HG02623 (cell line): ENCODE measurements at regions not wholly inside any gene's neighbourhood (a gene's known extent, or its start where the extent isn't known, plus 50 kb on each side); places are given as distances from the start of the nearest gene placed in this dataset.
"Not testable (repeated sequence)": the region's sequence is repeated elsewhere in the genome, so short reads cannot be mapped to it uniquely, and the experiment has no call there.

ENCODE experiments used
- ATAC-seq: cut with Tn5 transposase; IDR thresholded peaks from one replicate; pipeline ENCODE4 v1.9.1; 2021; ENCODE audit warnings: moderate library complexity; ENCODE audit not compliant: unreplicated experiment

GRCh38 chr6:114733596-114733995 is 390.8 kb upstream of the HS3ST5 start:
- no peak for ATAC-seq

GRCh38 chr6:114718716-114719270 is 376.0 kb upstream of the HS3ST5 start:
- no peak for ATAC-seq

DNA sequence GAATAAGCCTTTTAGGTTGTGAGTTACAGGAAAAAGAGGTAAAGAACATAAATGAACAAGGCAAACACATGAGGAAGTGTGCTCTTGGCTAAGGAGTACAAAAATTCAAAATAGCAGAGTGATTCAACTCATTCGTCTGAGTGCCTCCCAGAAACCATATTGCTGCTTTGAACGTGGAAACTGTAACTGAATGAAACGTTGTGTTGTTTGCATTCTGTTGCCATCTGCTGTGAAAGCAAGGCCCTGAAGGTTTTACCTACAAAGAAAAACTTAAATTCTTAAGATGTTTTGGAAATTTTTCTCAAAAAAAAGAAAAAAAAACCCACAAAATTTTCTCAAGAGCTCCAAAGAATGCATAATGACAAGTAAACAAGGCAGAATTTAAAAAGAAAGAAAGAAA is 375.4 kb upstream of the HS3ST5 start:
- no peak for ATAC-seq

DNA sequence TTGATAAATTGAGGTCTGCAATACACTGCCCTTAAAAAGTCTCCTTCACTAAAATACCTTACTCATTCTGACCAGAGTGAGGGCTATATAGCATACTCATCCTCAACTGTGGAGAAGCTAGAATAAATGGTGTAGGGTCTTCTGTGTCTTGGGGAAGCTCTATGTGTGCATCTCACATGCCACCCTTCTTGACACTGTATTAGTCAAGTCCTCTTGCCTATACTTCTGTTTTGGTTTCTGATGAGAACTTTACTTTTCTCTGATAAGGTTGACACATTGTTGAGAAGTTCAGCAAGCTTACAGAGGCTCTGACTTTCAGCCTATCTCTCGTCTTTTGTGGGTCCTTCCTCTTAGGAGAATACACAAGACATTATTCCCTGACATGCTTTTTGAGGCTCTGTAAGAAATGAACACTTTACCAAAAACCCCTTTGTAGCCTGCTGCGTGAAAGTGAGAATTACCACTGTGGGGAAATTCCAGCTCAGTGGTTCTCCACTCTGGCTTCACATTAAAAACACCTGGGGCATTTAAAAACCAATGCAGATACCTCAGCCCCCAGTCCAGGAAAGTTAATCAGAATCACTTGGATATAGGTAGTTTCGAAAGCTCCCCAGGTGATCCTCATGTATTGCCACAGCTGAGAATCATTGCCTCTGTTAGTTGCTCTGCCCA is 372.1 kb upstream of the HS3ST5 start:
- peak; percentile 60 for ATAC-seq

GRCh38 chr6:114713690-114714089 is 370.9 kb upstream of the HS3ST5 start:
- ATAC-seq: no peak

- ATAC-seq: no peak
These were observed 369.4 kb upstream of the HS3ST5 start for GRCh38 chr6:114712129-114712662.

DNA sequence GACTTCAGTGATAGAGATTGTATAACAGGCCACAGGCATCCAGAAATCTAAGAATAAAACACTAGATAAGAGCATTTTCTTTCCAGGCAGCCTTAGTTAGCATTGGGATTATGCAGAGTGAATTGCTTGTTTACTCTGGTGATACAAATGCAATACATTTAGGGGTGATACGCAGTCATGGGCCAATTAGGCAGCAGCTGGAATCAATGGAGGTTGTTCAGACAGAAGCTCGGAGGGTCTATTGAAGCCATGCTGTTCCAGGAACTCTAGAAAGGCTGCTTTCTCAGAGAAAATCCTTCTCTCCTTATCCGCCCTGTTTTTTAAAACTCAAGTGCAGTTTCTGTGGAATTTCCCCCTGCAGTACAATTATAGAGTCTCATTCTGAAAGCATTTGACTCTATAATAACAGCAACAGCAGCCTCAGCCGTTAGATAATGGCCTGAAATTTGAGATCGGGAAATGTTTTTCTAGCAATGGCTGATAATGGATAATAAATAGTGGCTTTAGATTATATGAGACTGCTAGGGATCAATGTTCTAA is 364.3 kb upstream of the HS3ST5 start:
- ATAC-seq: no peak

DNA sequence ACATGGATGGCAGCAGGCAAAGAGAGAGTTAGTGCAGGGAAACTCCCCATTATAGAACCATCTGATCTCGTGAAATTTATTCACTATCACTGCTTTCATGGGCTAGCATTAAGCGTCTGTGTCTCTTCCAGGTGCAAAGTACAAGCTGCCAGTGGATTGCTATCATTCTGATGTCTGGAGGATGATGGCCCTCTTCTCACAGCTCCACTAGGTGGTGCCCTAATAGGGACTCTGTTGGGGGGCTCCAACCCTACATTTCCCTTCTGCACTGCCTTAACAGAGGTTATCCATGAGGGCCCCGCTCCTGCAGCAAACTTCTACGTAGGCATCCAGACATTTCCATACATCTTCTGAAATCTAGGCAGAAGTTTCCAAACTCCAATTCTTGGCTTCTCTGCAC is 347.8 kb upstream of the HS3ST5 start:
- ATAC-seq: no peak

DNA sequence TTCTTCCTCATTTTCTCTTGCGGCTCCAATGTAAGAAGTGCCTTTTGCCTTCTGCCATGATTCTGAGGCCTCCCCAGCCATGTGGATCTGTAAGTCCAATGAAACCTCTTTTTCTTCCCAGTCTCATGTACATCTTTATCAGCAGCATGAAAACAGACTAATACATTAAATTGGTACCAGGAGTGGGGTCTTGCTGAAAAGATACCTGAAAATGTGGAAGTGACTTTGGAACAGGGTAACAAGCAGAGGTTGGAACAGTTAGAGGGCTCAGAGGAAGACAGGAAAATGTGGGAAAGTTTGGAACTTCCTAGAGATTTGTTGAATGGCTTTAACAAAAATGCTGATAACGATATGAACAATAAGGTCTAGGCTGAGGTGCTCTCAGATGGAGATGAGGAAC is 316.7 kb upstream of the HS3ST5 start:
- ATAC-seq: no peak

- ATAC-seq: no peak
These were observed 308.8 kb upstream of the HS3ST5 start for GRCh38 chr6:114651611-114652010.

DNA sequence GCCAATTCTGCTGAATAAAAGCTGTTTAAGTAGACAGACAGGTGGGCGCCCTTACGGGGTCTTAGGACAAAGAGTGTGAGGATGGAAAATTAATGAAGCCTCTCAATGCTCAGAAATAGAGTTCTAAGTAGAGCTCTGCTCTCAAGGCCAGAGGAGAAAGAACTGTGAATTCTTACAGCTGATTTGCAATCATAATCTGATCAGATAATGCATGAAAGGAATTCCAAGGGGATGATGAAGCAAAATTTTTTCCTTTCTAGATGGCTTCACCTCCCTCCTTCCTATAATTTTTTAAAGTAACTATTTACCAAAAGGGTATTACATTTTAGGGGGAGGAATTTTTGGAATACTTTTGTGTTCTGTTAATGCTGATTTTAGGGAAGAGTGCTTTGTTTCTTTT is 308.1 kb upstream of the HS3ST5 start:
- ATAC-seq: no peak

DNA sequence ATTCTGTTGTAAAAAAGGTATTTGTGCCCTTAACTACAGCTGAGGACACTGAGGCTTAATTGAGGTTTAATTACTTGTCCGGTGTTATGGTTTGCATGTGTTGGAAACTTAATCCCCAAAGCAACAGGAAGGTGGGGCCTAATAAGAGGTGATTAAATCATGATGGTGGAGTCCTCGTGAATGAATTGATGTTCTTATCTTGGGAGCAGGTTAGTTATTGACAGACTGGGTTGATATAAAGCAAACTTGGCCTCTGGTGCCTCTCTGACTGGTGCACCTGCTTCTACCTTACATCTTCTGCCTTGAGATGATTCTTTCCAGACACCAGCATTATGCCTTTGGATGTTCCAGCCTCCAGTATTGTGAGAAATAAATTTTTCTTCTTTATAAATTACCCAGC is 306.5 kb upstream of the HS3ST5 start:
- ATAC-seq: no peak

- ATAC-seq: no peak
These were observed 306.0 kb upstream of the HS3ST5 start for GRCh38 chr6:114648847-114649246.

GRCh38 chr6:114638341-114638740 is 295.5 kb upstream of the HS3ST5 start:
- no peak for ATAC-seq

GRCh38 chr6:114634016-114634415 is 291.2 kb upstream of the HS3ST5 start:
- ATAC-seq: no peak

DNA sequence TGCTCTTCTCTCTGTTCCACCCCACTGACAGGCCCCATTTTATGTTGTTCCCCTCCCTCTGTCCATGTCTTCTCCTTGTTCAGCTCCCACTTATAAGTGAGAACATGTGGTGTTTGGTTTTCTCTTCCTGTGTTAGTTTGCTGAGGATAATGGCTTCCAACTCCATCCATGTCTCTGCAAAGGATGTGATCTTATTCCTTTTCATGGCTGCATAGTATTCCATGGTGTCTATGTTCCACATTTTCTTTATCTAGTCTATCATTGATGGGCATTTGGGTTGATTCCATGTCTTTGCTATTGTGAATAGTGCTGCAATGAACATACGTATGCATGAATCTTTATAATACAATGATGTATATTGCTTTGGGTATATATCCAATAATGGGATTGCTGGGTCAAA is 283.4 kb upstream of the HS3ST5 start:
- not testable (repeated sequence) for ATAC-seq

DNA sequence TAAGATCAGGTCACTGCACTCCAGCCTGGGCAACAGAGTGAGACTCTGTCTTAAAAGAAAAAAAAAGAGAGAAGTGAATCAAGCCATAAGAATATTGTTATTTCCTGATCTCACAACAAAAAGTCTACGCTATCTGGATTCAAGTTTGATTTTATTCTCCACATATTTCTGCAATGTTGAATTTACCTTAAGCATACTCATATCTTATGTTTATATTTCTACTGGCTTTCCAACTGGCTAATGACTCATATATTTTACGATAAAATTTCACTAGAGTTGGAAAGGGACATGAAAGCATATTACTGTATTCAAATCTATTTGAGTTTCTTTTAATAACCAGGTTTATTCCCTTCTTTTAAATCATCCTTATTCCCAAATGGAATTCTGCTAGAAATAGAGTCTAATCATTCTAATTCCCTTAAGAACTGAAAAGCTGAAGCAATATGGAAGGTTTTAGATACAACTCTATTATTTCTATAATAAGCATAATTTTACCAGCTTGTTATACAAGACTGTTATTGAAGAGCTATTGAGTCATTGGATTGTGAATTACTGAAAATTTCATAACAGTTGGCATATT is 276.9 kb upstream of the HS3ST5 start:
- ATAC-seq: no peak

GRCh38 chr6:114611696-114612095 is 268.9 kb upstream of the HS3ST5 start:
- no peak for ATAC-seq

DNA sequence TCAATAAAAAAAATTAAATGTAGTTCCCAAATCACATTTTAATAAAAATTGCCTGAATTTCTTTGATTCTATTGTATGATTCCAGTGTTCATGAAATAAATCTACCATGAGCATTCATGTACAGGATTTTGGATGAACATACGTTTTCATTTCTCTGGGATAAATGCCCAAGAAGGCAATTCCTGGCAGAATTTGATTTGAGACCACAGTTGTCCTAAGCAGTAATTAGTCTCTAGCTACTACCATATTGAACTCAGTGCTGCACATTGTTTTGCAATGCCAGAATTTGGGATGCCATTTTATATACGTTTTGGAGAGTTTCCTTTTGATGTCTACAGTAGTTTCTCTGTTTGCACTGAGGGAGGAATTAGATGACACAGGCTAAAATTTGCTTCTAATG is 265.3 kb upstream of the HS3ST5 start:
- no peak for ATAC-seq

DNA sequence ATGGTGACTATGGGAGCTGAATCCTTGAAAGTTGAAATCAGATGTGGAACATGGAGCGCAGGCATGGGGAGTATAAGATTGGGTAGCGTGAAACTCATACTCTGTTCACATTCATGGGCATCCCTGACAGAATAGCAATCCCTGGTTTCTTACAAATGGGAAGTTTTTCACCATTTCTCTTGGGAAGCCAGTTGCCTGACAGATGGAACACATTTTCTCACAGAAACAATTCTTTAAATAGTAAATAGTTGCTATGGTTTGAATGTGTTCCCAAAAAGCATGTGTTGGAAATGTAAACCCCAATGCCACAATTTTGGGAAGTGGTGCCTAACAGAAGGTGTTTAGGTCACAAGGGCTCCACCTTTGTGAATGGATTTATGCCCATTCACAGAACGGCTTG is 262.8 kb upstream of the HS3ST5 start:
- no peak for ATAC-seq

GRCh38 chr6:114600381-114600780 is 257.6 kb upstream of the HS3ST5 start:
- no peak for ATAC-seq

DNA sequence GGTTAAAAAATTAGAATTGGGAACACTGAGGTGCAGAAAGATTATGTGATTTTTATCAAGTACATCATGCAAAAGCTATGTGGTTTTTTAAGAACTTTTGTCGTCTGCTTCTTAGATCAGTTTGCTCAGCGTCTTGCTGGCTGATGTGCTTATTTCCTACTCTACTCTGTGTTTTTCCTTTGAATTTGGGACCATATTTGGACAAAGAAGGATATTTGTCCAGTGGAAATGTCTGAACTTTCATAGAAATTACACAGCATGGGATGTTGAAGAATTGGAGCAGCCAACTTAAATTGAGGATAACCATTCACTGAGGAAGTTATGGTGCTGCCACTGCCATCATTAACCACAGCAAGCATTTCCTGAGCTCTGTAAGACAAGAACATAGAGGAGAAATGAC is 252.8 kb upstream of the HS3ST5 start:
- ATAC-seq: no peak
